Neutrophil (primary cell): ENCODE measurements at regions not wholly inside any gene's neighbourhood (a gene's known extent, or its start where the extent isn't known, plus 50 kb on each side); places are given as distances from the start of the nearest gene placed in this dataset.

Experiments used
- H3K27ac ChIP-seq: fragments of 200-600 bp; sonication (generic); 2 replicates; pipeline ENCODE4 v1.5.1; 2016; ENCODE audit warnings: mild to moderate bottlenecking, moderate library complexity
- H3K27me3 ChIP-seq: fragments of 200-600 bp; sonication (generic); 2 replicates; pipeline ENCODE4 v1.6.0; 2016; ENCODE audit warnings: mild to moderate bottlenecking
- H3K36me3 ChIP-seq: fragments of 200-600 bp; sonication (generic); 2 replicates; pipeline ENCODE4 v1.5.1; 2017
- H3K4me1 ChIP-seq, 2 experiments: fragments of 200-600 bp in 1 of 2; sonication (generic) in 1 of 2; 1 replicate in 1 of 2; 2 replicates in 1 of 2; pipeline versions ENCODE4 v1.5.1 to v1.6.1; 2013 to 2016; ENCODE audit warnings: low read depth in 1 of 2, low read length in 1 of 2, mild to moderate bottlenecking in 1 of 2, moderate library complexity in 1 of 2; ENCODE audit not compliant: control insufficient read depth in 1 of 2, insufficient read depth in 1 of 2
- H3K4me3 ChIP-seq, 2 experiments: fragments of 200-600 bp in 1 of 2; sonication (generic) in 1 of 2; 1 replicate in 1 of 2; 2 replicates in 1 of 2; pipeline ENCODE4 v1.5.1; 2013 to 2016; ENCODE audit warnings: low read depth in 1 of 2, low read length in 1 of 2, mild to moderate bottlenecking in 1 of 2, moderate library complexity in 1 of 2
- H3K9me3 ChIP-seq: fragments of 200-600 bp; sonication (generic); 2 replicates; pipeline ENCODE4 v1.5.1; 2016
- TF ChIP-seq, protein P1 (sequence below): fragments of 200-600 bp; sonication (generic); IDR thresholded peaks from 2 replicates; pipeline ENCODE4 v1.5.1; 2016; ENCODE audit warnings: antibody characterized with exemption

DNA sequence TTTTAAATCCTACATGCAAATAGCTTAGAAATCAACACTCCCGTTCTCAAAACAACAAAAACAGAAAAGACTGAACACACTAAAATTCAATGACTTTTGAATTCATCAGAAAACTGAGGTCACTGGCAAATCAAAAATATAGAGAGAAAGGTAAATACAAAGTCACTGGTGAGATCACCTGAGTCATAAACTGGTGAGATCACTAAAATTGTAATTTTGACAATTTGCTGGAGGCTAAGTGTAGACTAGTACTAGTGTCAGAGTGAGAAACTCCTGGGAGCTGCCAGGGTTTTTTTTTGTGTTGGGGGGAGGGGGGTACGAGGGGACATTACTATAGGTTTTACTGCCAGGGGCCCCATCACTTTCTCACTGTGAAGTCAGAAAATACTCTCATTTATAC is 1876.0 kb upstream of the CELF4 start:
- Histone ChIP-seq H3K4me1 (no peaks in the 10 kb centered on the region), H3K27me3 (no peaks in the 10 kb centered on the region), H3K36me3 (no peaks in the 10 kb centered on the region), H3K9me3 (no peaks in the 10 kb centered on the region), H3K27ac (no peak overlapping the region), H3K4me3 (no peak overlapping the region)
- TF ChIP-seq, protein P1, sequence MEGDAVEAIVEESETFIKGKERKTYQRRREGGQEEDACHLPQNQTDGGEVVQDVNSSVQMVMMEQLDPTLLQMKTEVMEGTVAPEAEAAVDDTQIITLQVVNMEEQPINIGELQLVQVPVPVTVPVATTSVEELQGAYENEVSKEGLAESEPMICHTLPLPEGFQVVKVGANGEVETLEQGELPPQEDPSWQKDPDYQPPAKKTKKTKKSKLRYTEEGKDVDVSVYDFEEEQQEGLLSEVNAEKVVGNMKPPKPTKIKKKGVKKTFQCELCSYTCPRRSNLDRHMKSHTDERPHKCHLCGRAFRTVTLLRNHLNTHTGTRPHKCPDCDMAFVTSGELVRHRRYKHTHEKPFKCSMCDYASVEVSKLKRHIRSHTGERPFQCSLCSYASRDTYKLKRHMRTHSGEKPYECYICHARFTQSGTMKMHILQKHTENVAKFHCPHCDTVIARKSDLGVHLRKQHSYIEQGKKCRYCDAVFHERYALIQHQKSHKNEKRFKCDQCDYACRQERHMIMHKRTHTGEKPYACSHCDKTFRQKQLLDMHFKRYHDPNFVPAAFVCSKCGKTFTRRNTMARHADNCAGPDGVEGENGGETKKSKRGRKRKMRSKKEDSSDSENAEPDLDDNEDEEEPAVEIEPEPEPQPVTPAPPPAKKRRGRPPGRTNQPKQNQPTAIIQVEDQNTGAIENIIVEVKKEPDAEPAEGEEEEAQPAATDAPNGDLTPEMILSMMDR: no peak

DNA sequence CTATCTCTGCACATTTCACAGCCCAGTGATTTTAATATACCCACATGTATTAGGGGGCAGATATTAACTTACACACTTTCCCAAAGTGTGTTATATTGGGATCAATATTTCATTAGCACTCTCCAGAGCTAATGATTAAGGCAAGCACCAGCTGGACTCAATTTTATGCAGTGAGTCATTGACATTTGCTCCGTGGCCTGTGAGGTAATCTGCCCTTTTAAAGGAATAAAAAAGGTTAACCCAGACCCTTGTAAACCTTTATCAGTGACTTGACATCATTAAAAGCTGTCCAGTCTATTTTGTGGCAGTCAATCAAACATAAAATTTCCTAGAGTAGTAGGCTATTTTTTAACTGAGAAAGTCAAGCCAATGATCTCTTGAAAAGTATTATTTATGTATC is 1870.4 kb upstream of the CELF4 start:
- no peaks in the 10 kb centered on the region for H3K36me3 ChIP-seq
- H3K4me3 ChIP-seq: no peak overlapping the region
- no peaks in the 10 kb centered on the region for H3K27me3 ChIP-seq
- no peaks in the 10 kb centered on the region for H3K4me1 ChIP-seq
- H3K9me3 ChIP-seq: no peaks in the 10 kb centered on the region
- TF ChIP-seq, protein P1: no peak
- H3K27ac ChIP-seq: no peak overlapping the region

DNA sequence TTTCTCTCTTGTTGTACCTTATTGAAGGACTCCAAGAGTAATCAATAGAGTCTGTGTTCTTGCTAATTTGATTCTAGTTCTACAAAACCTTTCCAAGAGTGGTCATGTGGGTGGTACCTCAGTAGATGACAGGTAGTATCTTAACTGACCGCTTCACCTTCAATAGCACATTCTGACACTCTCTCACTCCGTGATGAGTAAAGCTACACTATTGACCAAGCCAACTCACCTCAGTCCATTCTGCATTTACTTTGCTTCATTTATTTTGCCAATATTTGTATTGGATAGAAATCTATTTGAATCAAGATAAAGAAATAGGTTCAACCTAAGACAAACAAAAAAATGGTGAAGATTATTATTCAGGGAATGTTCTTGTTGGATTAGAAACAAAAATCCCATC is 1869.6 kb upstream of the CELF4 start:
- no peaks in the 10 kb centered on the region for H3K4me1 ChIP-seq
- no peak overlapping the region for H3K27ac ChIP-seq
- H3K36me3 ChIP-seq: no peaks in the 10 kb centered on the region
- no peaks in the 10 kb centered on the region for H3K9me3 ChIP-seq
- H3K4me3 ChIP-seq: no peak overlapping the region
- TF ChIP-seq, protein P1: no peak
- no peaks in the 10 kb centered on the region for H3K27me3 ChIP-seq

DNA sequence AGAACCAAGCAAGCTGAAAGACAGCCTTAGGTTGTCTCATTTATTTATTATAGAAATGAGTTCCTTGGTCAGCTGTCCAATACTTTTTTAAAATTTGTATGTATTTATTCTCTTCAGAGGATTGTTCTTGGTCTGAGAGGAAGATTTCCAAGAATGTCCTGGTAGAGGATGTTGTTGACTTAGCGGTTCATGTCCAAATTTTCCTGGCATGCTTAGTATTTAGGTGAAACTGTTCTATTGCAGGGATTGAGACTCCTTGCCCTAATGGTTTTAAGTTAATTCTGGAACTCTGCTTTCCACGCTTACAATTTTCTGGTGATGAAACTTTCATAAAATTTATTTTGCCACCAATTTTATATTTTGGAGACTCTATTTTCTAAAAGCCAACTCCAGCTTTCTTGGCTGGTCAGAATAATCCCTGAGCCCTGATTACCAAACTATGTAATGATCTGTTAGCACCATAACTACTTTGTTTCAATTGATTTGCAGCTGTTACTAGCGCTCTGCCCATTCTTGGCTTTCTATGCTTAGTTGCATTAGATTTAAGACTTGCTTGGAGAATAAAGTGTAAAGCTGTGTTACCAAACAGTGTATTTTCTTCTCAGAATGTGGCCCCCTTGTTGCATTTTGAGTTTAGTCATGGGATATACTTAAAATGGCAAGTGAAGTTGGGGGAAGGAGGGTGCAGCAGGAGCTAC is 1868.8 kb upstream of the CELF4 start:
- H3K9me3 ChIP-seq: no peaks in the 10 kb centered on the region
- H3K36me3 ChIP-seq: no peaks in the 10 kb centered on the region
- H3K4me3 ChIP-seq: no peak overlapping the region
- TF ChIP-seq, protein P1: no peak
- no peaks in the 10 kb centered on the region for H3K27me3 ChIP-seq
- no peak overlapping the region for H3K27ac ChIP-seq
- H3K4me1 ChIP-seq: no peaks in the 10 kb centered on the region

DNA sequence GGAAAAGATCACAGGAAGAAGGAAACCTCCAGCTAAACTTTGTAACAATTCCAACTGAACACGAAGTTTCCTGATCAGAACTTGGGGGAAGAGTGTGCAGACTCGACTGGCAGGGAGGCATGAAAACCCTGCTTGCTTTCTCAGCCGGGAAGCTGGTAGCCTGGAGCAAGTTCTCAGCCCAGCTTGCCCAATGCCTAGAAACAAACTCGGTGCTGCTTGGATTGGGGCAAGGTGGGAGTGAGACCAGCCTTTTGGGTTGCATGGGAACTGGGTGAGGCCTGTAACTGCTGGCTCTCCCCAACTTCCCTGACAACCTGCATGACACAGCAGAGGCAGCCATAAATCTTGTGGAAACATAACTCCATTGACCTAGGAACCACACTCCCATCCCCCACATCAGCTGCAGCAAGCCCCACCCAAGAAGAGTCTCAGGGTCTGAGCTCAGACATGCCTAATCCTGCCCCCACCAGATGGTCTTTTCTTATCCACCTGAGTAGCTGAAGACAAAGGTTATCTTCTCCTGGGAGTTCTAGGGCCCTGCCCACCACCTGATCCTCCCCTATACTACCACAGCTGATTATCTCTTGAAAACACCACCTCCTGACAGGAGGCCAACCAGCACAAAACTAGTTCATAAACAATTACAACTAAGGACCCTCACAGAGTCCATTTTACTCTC is 1859.7 kb upstream of the CELF4 start:
- Histone ChIP-seq H3K36me3 (no peaks in the 10 kb centered on the region), H3K27ac (no peak overlapping the region), H3K9me3 (no peaks in the 10 kb centered on the region), H3K4me1 (no peaks in the 10 kb centered on the region), H3K27me3 (no peaks in the 10 kb centered on the region), H3K4me3 (no peak overlapping the region)
- TF ChIP-seq, protein P1: no peak
